ENCODE measurements at regions not wholly inside any gene's neighbourhood (a gene's known extent, or its start where the extent isn't known, plus 50 kb on each side); places are given as distances from the start of the nearest gene placed in this dataset.

GRCh38 chr17:34859652-34860051 is 101.6 kb downstream of the CCT6B start:
- TF ChIP-seq, protein P1, sequence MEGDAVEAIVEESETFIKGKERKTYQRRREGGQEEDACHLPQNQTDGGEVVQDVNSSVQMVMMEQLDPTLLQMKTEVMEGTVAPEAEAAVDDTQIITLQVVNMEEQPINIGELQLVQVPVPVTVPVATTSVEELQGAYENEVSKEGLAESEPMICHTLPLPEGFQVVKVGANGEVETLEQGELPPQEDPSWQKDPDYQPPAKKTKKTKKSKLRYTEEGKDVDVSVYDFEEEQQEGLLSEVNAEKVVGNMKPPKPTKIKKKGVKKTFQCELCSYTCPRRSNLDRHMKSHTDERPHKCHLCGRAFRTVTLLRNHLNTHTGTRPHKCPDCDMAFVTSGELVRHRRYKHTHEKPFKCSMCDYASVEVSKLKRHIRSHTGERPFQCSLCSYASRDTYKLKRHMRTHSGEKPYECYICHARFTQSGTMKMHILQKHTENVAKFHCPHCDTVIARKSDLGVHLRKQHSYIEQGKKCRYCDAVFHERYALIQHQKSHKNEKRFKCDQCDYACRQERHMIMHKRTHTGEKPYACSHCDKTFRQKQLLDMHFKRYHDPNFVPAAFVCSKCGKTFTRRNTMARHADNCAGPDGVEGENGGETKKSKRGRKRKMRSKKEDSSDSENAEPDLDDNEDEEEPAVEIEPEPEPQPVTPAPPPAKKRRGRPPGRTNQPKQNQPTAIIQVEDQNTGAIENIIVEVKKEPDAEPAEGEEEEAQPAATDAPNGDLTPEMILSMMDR (conservative IDR thresholded peaks at IDR 0.05; ENCODE audit: low read depth in 2 of 2), result no peak
- no peak for TF ChIP-seq EZH2phosphoT487 (IDR thresholded peaks at IDR 0.05; ENCODE audit: unreplicated experiment)
- no peak for TF ChIP-seq EZH2 (IDR thresholded peaks at IDR 0.05; ENCODE audit: low read depth, unreplicated experiment)
- TF ChIP-seq ZNF114 (CRISPR knock-in tag; IDR thresholded peaks at IDR 0.05), result no peak
- no peak for TF ChIP-seq NANOG (IDR thresholded peaks at IDR 0.05; ENCODE audit: borderline replicate concordance)
- TF ChIP-seq JUNB (IDR thresholded peaks at IDR 0.05; ENCODE audit: unreplicated experiment), result no peak
- TF ChIP-seq CREB1 (CRISPR knock-in tag; IDR thresholded peaks at IDR 0.05; ENCODE audit: low read depth), result no peak
- no peak for TF ChIP-seq POLR2AphosphoS5 (IDR thresholded peaks at IDR 0.05; ENCODE audit: low read depth)
- no peak for TF ChIP-seq STAT1 (IDR thresholded peaks at IDR 0.05; ENCODE audit: unreplicated experiment)
